B cell (primary cell): ENCODE measurements at regions not wholly inside any gene's neighbourhood (a gene's known extent, or its start where the extent isn't known, plus 50 kb on each side); places are given as distances from the start of the nearest gene placed in this dataset.

Source experiments
- ATAC-seq: fragments of 200-7000 bp; cut with Tn5 transposase; one replicate; pipeline ENCODE4 v1.10.0; 2021; ENCODE audit warnings: low read depth, mild to moderate bottlenecking, moderate number of reproducible peaks, moderate library complexity
- CTCF ChIA-PET: fragments of 350-600 bp; sonication (Branson Sonifier 250); formaldehyde crosslinking; loops from one replicate; lab custom pipeline; 2021; ENCODE audit warnings: antibody characterized with exemption, inconsistent platforms; lab: Charles Lee
- POLR2A ChIA-PET: fragments of 350-600 bp; sonication (Branson Sonifier 250); formaldehyde crosslinking; loops from one replicate; lab custom pipeline; 2021; ENCODE audit warnings: antibody characterized with exemption; lab: Charles Lee
- DNase-seq: peaks from one replicate; pipeline ENCODE4 v3.0.0; 2013
- H2AFZ ChIP-seq: 2 replicates; pipeline ENCODE4 v1.6.1; 2012; ENCODE audit warnings: mild to moderate bottlenecking, low read depth, low read length; ENCODE audit not compliant: insufficient read depth, poor library complexity, severe bottlenecking
- H3K27ac ChIP-seq, 2 donors: 1 replicate in 1 of 2; 2 replicates in 1 of 2; pipeline ENCODE4 v1.5.1; 2012 to 2013; ENCODE audit warnings: low read length in 2 of 2, mild to moderate bottlenecking in 2 of 2, moderate library complexity in 1 of 2
- H3K27me3 ChIP-seq, 4 experiments: fragments of 200-600 bp in 1 of 4; sonication (generic) in 1 of 4; replicated peaks in 1 of 4; 1 replicate in 2 of 4; 2 replicates in 2 of 4; pipeline versions ENCODE4 v1.6.1 to v1.7.0; 2013 to 2016; ENCODE audit warnings: low read length in 3 of 4, mild to moderate bottlenecking in 2 of 4, mixed read lengths in 1 of 4, moderate library complexity in 1 of 4; ENCODE audit not compliant: insufficient read depth in 4 of 4, control insufficient read depth in 3 of 4; ENCODE audit errors: control extremely low read depth in 1 of 4
- H3K36me3 ChIP-seq, 2 experiments: replicated peaks in 1 of 2; 1 replicate in 1 of 2; 2 replicates in 1 of 2; pipeline versions ENCODE4 v1.6.1 to v1.7.1; 2013; ENCODE audit warnings: low read length in 1 of 2; ENCODE audit not compliant: insufficient read depth in 2 of 2, control insufficient read depth in 1 of 2; ENCODE audit errors: control extremely low read depth in 1 of 2, extremely low read depth in 1 of 2
- H3K4me1 ChIP-seq, 2 donors: fragments of 200-600 bp in 1 of 2; sonication (generic) in 1 of 2; 1 replicate in 1 of 2; 2 replicates in 1 of 2; pipeline versions ENCODE4 v1.5.1 to v1.6.1; 2013 to 2017; ENCODE audit warnings: low read length in 2 of 2; ENCODE audit not compliant: control insufficient read depth in 2 of 2, insufficient read depth in 2 of 2
- H3K4me2 ChIP-seq: replicated peaks from 2 replicates; pipeline ENCODE3; 2012; ENCODE audit warnings: mild to moderate bottlenecking, low read depth, low read length; ENCODE audit not compliant: poor library complexity, severe bottlenecking
- H3K4me3 ChIP-seq, 5 experiments: fragments of 200-600 bp in 1 of 5; sonication (generic) in 1 of 5; 1 replicate in 3 of 5; 2 replicates in 2 of 5; pipeline versions ENCODE4 v1.5.1 to v1.7.0; 2011 to 2016; ENCODE audit warnings: low read length in 4 of 5, mild to moderate bottlenecking in 4 of 5, low read depth in 2 of 5, control low read depth in 1 of 5, moderate library complexity in 1 of 5; ENCODE audit not compliant: insufficient read depth in 1 of 5; ENCODE audit errors: control extremely low read depth in 1 of 5, extremely low read depth in 1 of 5
- H3K79me2 ChIP-seq: fragments of 200-600 bp; sonication (generic); one replicate; pipeline ENCODE4 v1.6.0; 2016; ENCODE audit warnings: low read length; ENCODE audit not compliant: control insufficient read depth, insufficient read depth
- H3K9ac ChIP-seq: fragments of 200-600 bp; sonication (generic); 2 replicates; pipeline ENCODE4 v1.6.1; 2017; ENCODE audit warnings: mild to moderate bottlenecking, low read length, moderate library complexity
- H3K9me3 ChIP-seq, 3 donors: one replicate each; pipeline versions ENCODE4 v1.6.1 to v1.7.1; 2013; ENCODE audit warnings: low read length in 2 of 3; ENCODE audit not compliant: control insufficient read depth in 2 of 3, insufficient read depth in 1 of 3; ENCODE audit errors: control extremely low read depth in 1 of 3
- H4K20me1 ChIP-seq: 2 replicates; pipeline ENCODE4 v1.6.0; 2012; ENCODE audit warnings: mild to moderate bottlenecking, low read length; ENCODE audit not compliant: insufficient read depth, control insufficient read depth, poor library complexity, severe bottlenecking
- H3K27ac Mint-ChIP-seq: one replicate; pipeline ENCODE4 v1.8.0; 2021; ENCODE audit warnings: mixed read lengths
- H3K27me3 Mint-ChIP-seq: one replicate; pipeline ENCODE4 v1.8.0; 2021; ENCODE audit warnings: mixed read lengths
- H3K4me1 Mint-ChIP-seq: one replicate; pipeline ENCODE4 v1.8.0; 2021; ENCODE audit warnings: mixed read lengths
- H3K4me3 Mint-ChIP-seq: one replicate; pipeline ENCODE4 v1.8.0; 2021; ENCODE audit warnings: mixed read lengths
- H3K9me3 Mint-ChIP-seq: one replicate; pipeline ENCODE4 v1.8.0; 2022; ENCODE audit warnings: mixed read lengths; ENCODE audit not compliant: insufficient read depth
- CTCF ChIP-seq: fragments of 200-600 bp; IDR thresholded peaks from one replicate; pipeline ENCODE4 v1.8.0; 2022; ENCODE audit warnings: antibody characterized with exemption, mild to moderate bottlenecking
- EZH2 ChIP-seq: IDR thresholded peaks from 2 replicates; pipeline ENCODE4 v1.6.1; 2012; ENCODE audit warnings: borderline replicate concordance, low read depth, mild to moderate bottlenecking, moderate library complexity, low read length; ENCODE audit not compliant: insufficient read depth, poor library complexity, severe bottlenecking
- WGBS: methylation state at CpG from one replicate; pipeline ENCODE4 v1.1.5; 2013; ENCODE audit warnings: missing lambda C conversion rate; ENCODE audit not compliant: insufficient coverage; 5-methylcytosine and 5-hydroxymethylcytosine counted together
- intact Hi-C: fragments of 100-400 bp; cut with micrococcal nuclease; formaldehyde crosslinking; loops from one replicate; pipeline ENCODE4 v1.10.0; 2022

DNA sequence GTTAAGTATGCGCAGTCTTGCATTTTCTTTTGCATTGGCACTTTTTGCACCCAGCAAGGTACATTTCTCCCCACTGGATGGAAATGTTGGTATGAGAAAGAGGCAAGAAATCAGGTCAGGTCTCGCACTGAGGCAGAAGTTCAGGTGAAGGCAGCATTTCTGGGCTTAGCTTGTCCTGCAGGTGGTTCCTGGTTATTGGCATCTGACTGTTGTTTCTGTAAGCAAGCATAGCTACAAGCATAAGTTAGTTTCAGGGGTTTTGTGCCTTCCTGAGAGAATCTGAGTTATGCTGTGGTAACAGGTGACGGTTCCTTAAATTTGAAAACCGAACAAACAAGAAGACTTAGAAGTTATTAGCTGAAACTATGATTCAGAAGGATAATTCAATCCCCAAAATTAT lies 139.4 kb upstream of the GRM7 start:
- Histone ChIP-seq H3K4me3 (no peak overlapping the region), H3K9ac (no peak overlapping the region)

DNA sequence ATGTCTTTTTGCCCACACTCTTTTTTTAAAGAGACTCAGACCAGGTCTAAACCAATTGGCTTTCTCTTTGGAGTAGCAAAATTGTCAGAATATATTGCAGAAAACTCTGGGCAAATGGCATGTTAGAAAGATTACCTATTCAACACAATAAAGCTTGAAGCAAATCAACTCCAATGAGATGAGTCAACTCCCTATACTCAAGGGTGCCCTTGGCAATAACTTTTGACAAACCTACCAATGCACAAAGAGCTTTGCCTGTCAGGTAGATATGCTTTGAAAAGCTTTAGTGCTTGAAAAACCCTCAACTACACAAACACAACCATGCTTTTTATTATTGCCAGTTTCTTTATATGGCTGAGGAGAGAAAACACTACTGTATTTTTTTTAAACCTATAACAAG lies 137.7 kb upstream of the GRM7 start:
- H3K9me3 Mint-ChIP-seq = peaks cover 5% of the 10 kb centered on the region
- no peak overlapping the region for H2AFZ ChIP-seq
- H3K27me3 Mint-ChIP-seq = no peaks in the 10 kb centered on the region
- no peak for ATAC-seq
- TF ChIP-seq EZH2 (no peak), CTCF (no peak)
- no peak overlapping the region for H3K9ac ChIP-seq
- ChIA-PET CTCF (no interaction called here), POLR2A (no interaction called here)
- H3K27ac ChIP-seq = no peak overlapping the region
- H3K4me2 ChIP-seq = no peak overlapping the region
- DNase-seq = no peak
- intact Hi-C loops = no loop called here
- H3K27ac Mint-ChIP-seq = no peak overlapping the region
- H3K9me3 ChIP-seq = peaks cover 0 to 2% (median 0%) of the 10 kb centered on the region in 3 donors
- H3K4me1 ChIP-seq = no peaks in the 10 kb centered on the region
- no peaks in the 10 kb centered on the region for H3K27me3 ChIP-seq
- no peaks in the 10 kb centered on the region for H4K20me1 ChIP-seq
- H3K4me3 Mint-ChIP-seq = no peak overlapping the region
- H3K79me2 ChIP-seq = no peaks in the 10 kb centered on the region
- no peak overlapping the region for H3K4me3 ChIP-seq
- no peaks in the 10 kb centered on the region for H3K4me1 Mint-ChIP-seq
- no peaks in the 10 kb centered on the region for H3K36me3 ChIP-seq

More for the DNA sequence above, 139.4 kb upstream of the GRM7 start:
- H3K4me1 Mint-ChIP-seq = peaks cover 10% of the 10 kb centered on the region
- CTCF ChIA-PET = no interaction called here
- H3K4me3 Mint-ChIP-seq = no peak overlapping the region
- POLR2A ChIA-PET = no interaction called here
- H2AFZ ChIP-seq = no peak overlapping the region
- DNase-seq (no peak), ATAC-seq (no peak)
- peaks cover 6% of the 10 kb centered on the region for H3K9me3 Mint-ChIP-seq
- H3K4me1 ChIP-seq = no peaks in the 10 kb centered on the region
- TF ChIP-seq CTCF (no peak), EZH2 (no peak)
- no peak overlapping the region for H3K4me2 ChIP-seq
- no peaks in the 10 kb centered on the region for H3K36me3 ChIP-seq
- H4K20me1 ChIP-seq = no peaks in the 10 kb centered on the region
- H3K79me2 ChIP-seq = no peaks in the 10 kb centered on the region
- intact Hi-C loops = no loop called here
- H3K27me3 Mint-ChIP-seq = no peaks in the 10 kb centered on the region
- no peaks in the 10 kb centered on the region for H3K27me3 ChIP-seq
- peaks cover 0 to 2% (median 0%) of the 10 kb centered on the region in 3 donors for H3K9me3 ChIP-seq
- no peak overlapping the region for H3K27ac Mint-ChIP-seq
- no peak overlapping the region for H3K27ac ChIP-seq
- WGBS = 91% methylated on average over 2 of the region's 4 CpGs
